Esophagus (tissue), 2 donors: ENCODE measurements at regions not wholly inside any gene's neighbourhood (a gene's known extent, or its start where the extent isn't known, plus 50 kb on each side); places are given as distances from the start of the nearest gene placed in this dataset.

ENCODE experiments used
- H3K27ac ChIP-seq, 2 donors: one replicate each; pipeline ENCODE4 v1.5.1; 2013; ENCODE audit warnings: low read depth in 2 of 2, mild to moderate bottlenecking in 2 of 2, inconsistent platforms in 1 of 2, low read length in 1 of 2, moderate library complexity in 1 of 2
- H3K27me3 ChIP-seq, 2 donors: one replicate each; pipeline ENCODE4 v1.6.1; 2013; ENCODE audit warnings: low read length in 2 of 2, control low read depth in 1 of 2, mild to moderate bottlenecking in 1 of 2; ENCODE audit not compliant: insufficient read depth in 2 of 2, control insufficient read depth in 1 of 2
- H3K36me3 ChIP-seq, 2 donors: one replicate each; pipeline ENCODE4 v1.6.1; 2013; ENCODE audit warnings: low read length in 1 of 2; ENCODE audit not compliant: control insufficient read depth in 2 of 2, insufficient read depth in 2 of 2
- H3K4me1 ChIP-seq, 2 donors: one replicate each; pipeline ENCODE4 v1.6.1; 2013; ENCODE audit warnings: low read length in 1 of 2; ENCODE audit not compliant: control insufficient read depth in 2 of 2, insufficient read depth in 2 of 2
- H3K4me3 ChIP-seq, 2 donors: one replicate each; pipeline ENCODE4 v1.5.1; 2013; ENCODE audit warnings: low read length in 2 of 2, mild to moderate bottlenecking in 2 of 2, low read depth in 1 of 2, moderate library complexity in 1 of 2
- H3K9me3 ChIP-seq, 2 donors: one replicate each; pipeline ENCODE4 v1.6.1; 2013; ENCODE audit warnings: mild to moderate bottlenecking in 2 of 2, low read depth in 1 of 2, low read length in 1 of 2, moderate library complexity in 1 of 2; ENCODE audit not compliant: control insufficient read depth in 2 of 2, insufficient read depth in 1 of 2
- WGBS, 2 donors: extraction: QIAGEN DNeasy Blood & Tissue Kit; methylation state at CpG; one replicate each; pipeline ENCODE4 v1.1.7; 2013; 5-methylcytosine and 5-hydroxymethylcytosine counted together
- donor health status: healthy with polysubstance abuse.
- donor health status: Bipolar disorder and iron deficiency.

DNA sequence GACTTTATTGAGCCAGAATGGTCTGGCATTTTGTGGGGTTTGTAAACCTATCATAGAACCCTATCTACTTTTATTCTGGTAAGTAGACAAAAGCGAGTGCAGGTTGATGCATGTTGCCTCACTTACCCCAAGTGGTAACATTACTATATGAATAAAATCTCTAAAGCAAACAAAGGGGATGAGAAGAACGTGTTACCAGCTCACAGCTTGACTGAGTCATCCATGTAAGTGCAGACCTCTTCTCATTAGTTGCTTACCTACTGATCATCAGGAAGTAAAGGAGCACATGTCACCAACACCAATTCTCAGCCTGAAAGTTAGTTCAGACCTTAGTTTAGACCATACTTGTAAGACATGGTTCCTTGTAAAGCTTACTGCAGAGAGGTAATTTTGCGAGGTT is 1328.3 kb downstream of the C4orf33 start:
- no peak overlapping the region for H3K4me3 ChIP-seq
- H3K36me3 ChIP-seq: no peaks in the 10 kb centered on the region
- H3K27ac ChIP-seq: no peak overlapping the region
- no peaks in the 10 kb centered on the region for H3K9me3 ChIP-seq
- H3K4me1 ChIP-seq: no peaks in the 10 kb centered on the region
- 73% methylated on average over 3 of the region's 3 CpGs for WGBS, 2 donors
- no peaks in the 10 kb centered on the region for H3K27me3 ChIP-seq

DNA sequence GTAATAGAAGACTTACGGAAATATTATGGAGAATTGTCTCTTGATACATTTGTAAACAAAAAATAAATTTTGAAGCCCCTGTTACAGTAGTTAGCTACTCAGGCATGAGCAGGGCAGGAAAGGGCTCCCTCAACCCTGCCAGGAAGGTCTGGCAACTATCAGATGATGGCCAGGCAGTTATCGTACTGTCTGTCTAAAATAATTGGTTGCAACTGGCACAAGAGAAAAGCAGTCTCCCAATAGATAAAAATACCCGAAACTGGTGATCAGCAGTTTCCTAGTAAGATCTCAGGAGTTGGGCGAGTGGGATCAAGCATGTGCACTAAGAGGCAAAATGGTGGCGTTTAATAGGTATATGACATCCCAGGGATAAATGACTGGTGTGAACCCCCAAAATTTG is 1336.3 kb downstream of the C4orf33 start:
- Histone ChIP-seq H3K9me3 (no peaks in the 10 kb centered on the region), H3K4me1 (no peaks in the 10 kb centered on the region), H3K27ac (no peak overlapping the region), H3K4me3 (no peak overlapping the region), H3K36me3 (no peaks in the 10 kb centered on the region), H3K27me3 (no peaks in the 10 kb centered on the region)
- WGBS, 2 donors: 89 to 91% methylated on average over 5 of the region's 5 CpGs

DNA sequence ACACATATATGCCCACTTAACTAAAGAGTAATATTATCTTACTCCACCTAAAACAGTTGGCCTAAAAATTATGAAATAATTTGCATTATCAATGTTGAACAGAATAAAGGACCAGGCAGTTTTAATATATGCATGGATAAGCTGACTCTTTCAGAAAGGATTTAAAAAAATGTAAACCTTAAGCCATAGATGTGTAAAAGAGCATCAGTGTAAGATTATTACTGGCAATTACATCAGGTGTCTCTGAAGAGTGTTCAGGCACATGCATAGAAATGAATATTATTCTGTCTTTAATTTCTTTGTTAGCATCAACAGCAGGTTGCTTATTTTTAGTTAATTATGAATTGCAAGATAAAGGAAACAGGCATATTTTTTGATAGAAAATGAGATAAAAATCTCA is 1353.8 kb downstream of the C4orf33 start:
- peaks cover 0 to 5% of the 10 kb centered on the region in 2 donors for H3K9me3 ChIP-seq
- no peak overlapping the region for H3K27ac ChIP-seq
- no peaks in the 10 kb centered on the region for H3K4me1 ChIP-seq
- no peak overlapping the region for H3K4me3 ChIP-seq
- no peaks in the 10 kb centered on the region for H3K36me3 ChIP-seq
- no peaks in the 10 kb centered on the region for H3K27me3 ChIP-seq

DNA sequence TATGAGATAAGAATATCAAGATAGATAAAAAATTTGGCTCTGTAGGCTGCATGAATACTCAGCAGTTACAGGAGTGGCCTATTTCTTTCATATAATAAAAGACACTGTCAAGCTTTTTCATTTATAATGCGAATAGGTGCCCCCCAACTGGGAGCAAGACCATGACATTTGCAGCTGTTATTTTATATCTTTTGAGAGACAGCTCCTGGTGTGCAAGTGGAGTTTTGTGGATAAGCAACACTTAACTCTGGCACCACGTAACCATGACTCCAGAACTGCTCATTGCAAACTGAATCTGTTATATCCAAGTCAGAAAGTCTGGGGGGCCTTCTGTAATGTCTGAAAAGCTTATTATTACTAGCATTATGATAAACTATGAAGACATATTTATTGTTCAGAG is 1372.4 kb downstream of the C4orf33 start:
- no peaks in the 10 kb centered on the region for H3K9me3 ChIP-seq
- H3K4me3 ChIP-seq: no peak overlapping the region
- no peak overlapping the region for H3K27ac ChIP-seq
- H3K4me1 ChIP-seq: no peaks in the 10 kb centered on the region
- no peaks in the 10 kb centered on the region for H3K36me3 ChIP-seq
- H3K27me3 ChIP-seq: no peaks in the 10 kb centered on the region
- 72 to 87% methylated on average over 2 of the region's 2 CpGs for WGBS, 2 donors

DNA sequence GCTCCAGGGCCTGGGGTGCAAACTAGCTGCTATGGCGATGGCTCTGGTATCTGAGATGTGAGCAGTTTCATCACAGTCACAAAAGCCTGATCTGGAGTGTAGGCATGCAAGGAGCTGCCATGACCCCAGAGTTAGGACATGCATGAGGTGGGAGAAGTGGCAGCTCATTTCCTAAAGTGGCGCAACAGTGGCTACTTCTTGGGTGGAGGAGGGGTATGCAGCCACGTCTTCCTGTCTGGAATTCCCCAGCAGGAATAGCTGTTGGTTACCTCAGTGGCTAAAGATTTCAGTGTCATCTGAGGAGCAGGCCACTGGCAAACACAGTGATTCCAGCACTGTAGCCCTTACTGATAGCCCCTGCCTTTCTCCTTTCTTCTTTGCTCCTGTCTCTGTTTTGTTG is 1382.5 kb downstream of the C4orf33 start:
- Histone ChIP-seq H3K4me1 (no peaks in the 10 kb centered on the region), H3K4me3 (no peak overlapping the region), H3K36me3 (no peaks in the 10 kb centered on the region), H3K27me3 (no peaks in the 10 kb centered on the region), H3K27ac (no peak overlapping the region), H3K9me3 (peaks cover 0 to 5% of the 10 kb centered on the region in 2 donors)
- 65 to 72% methylated on average over 3 of the region's 3 CpGs for WGBS, 2 donors

DNA sequence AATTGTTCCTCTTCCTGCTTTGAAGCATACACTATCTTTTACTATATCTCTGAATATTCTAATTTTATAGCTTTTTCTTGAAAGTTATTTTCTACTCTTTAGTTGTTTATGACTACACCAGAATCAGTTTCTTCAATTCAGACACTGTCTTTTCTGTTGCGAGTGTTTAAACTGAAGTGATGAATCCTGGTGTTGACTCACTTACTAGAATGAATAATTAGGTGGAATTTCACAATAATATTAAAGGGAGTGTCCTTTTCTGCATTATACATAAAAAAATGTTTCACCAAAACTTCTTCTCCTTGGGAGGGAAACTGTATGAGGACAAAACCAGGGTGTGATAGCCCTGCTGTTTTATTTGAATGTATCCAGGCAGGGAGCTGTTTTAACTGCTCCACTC is 1383.1 kb downstream of the C4orf33 start:
- no peak overlapping the region for H3K27ac ChIP-seq
- H3K27me3 ChIP-seq: no peaks in the 10 kb centered on the region
- no peaks in the 10 kb centered on the region for H3K4me1 ChIP-seq
- 65 to 71% methylated on average over 1 of the region's 1 CpG for WGBS, 2 donors
- no peaks in the 10 kb centered on the region for H3K36me3 ChIP-seq
- H3K4me3 ChIP-seq: no peak overlapping the region
- peaks cover 0 to 5% of the 10 kb centered on the region in 2 donors for H3K9me3 ChIP-seq

DNA sequence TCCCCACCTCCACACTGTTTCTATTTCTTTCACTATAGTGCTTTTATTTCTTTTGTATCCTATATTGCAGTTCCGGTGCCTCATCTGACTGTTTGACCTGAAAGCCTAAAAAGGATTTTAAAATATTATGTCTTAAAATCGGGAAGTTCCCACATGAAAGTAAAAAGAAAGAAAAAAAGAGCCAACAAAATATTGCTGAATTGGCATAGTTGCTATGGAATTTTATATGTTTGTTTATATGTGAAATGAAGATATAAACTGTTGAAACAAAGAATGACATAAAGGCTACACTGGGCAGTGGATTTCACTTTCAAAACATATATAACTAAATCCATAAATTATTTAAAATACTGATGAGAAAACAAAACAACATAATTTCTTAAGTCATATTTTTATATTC is 1383.7 kb downstream of the C4orf33 start:
- no peaks in the 10 kb centered on the region for H3K36me3 ChIP-seq
- H3K27ac ChIP-seq: no peak overlapping the region
- H3K4me1 ChIP-seq: no peaks in the 10 kb centered on the region
- no peaks in the 10 kb centered on the region for H3K27me3 ChIP-seq
- 66 to 75% methylated on average over 2 of the region's 2 CpGs for WGBS, 2 donors
- peaks cover 0 to 5% of the 10 kb centered on the region in 2 donors for H3K9me3 ChIP-seq
- no peak overlapping the region for H3K4me3 ChIP-seq

DNA sequence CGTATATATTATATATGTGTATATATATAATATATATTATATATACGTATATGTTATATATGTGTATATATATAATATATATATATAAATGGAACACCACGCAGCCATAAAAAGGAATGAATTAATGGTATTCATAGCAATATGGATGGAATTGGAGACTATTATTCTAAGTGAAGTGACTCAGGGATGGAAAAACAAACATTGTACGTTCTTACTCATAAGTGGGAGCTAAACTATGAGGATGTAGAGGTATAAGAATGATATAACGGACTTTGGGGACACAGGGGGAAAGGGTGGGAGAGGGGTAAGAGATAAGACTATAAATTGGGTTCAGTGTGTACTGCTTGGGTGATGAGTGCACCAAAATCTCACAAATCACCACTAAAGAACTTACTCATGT is 1388.9 kb downstream of the C4orf33 start:
- no peaks in the 10 kb centered on the region for H3K4me1 ChIP-seq
- no peaks in the 10 kb centered on the region for H3K36me3 ChIP-seq
- 84 to 85% methylated on average over 5 of the region's 5 CpGs for WGBS, 2 donors
- no peaks in the 10 kb centered on the region for H3K9me3 ChIP-seq
- H3K27me3 ChIP-seq: no peaks in the 10 kb centered on the region
- no peak overlapping the region for H3K4me3 ChIP-seq
- no peak overlapping the region for H3K27ac ChIP-seq

DNA sequence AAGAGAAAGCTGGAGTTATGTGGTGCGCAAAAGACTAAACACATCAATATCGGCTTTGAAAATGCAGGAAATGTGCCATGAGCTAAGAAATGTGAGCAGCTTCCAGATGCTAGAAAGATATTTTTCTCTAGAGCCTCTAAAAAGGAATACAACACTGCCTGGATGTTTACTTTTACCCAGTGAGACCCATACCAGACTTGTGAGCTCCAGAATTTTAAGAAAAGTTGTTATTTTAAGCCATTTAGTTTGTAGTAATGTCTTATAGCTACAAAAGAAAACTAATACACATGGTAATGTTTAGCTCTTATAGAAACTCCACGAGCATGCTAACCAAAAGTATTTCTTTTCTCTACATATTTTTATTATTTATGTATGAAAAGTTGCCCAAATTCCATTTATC is 1389.4 kb downstream of the C4orf33 start:
- Histone ChIP-seq H3K4me3 (no peak overlapping the region), H3K36me3 (no peaks in the 10 kb centered on the region), H3K4me1 (no peaks in the 10 kb centered on the region), H3K27me3 (no peaks in the 10 kb centered on the region), H3K9me3 (no peaks in the 10 kb centered on the region), H3K27ac (no peak overlapping the region)
- 62 to 66% methylated on average over 3 of the region's 3 CpGs for WGBS, 2 donors

DNA sequence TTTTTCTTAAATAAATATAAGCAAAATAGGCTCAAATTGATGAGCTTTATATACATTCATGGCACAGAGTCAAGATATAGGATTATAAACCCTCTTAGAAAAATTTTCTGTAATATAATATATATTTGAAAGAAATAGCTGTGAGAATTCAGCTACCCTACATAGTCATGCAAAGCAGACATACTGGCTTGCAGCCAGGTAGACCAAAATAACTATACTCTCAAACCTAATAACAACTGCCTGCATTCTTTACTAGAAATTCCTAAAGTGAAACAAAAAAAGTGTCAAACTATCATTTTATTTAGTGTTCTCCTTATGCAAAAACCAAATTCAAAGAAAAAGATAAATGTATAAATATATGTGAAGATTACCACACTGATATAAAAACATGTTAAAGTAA is 1390.2 kb downstream of the C4orf33 start:
- Histone ChIP-seq H3K4me3 (no peak overlapping the region), H3K4me1 (no peaks in the 10 kb centered on the region), H3K27me3 (no peaks in the 10 kb centered on the region), H3K9me3 (no peaks in the 10 kb centered on the region), H3K27ac (no peak overlapping the region), H3K36me3 (no peaks in the 10 kb centered on the region)
